IMR-90 (cell line): ENCODE measurements at regions not wholly inside any gene's neighbourhood (a gene's known extent, or its start where the extent isn't known, plus 50 kb on each side); places are given as distances from the start of the nearest gene placed in this dataset.
"Not testable (repeated sequence)": the region's sequence is repeated elsewhere in the genome, so short reads cannot be mapped to it uniquely, and the experiment has no call there.

Experiments
- ATAC-seq: fragments of 200-7000 bp; cut with Tn5 transposase; 2 replicates; pipeline ENCODE4 v1.9.1; 2020; ENCODE audit warnings: low read depth, mild to moderate bottlenecking, moderate library complexity
- BruUV-seq: library from RNA; stranded (reverse); fragments of 400-500 nt; replicated peaks from 2 replicates; lab custom pipeline; 2021; lab: Mats Ljungman, UMichigan
- CTCF ChIA-PET: fragments of 300-600 bp; formaldehyde crosslinking; extraction: SDS; loops from one replicate; lab custom pipeline; 2021; ENCODE audit warnings: antibody characterized with exemption; lab: Yijun Ruan, JAX
- POLR2A ChIA-PET: fragments of 300-600 bp; sonication (Branson Sonifier 250); formaldehyde crosslinking; loops from one replicate; lab custom pipeline; 2022; ENCODE audit warnings: antibody characterized with exemption; ENCODE audit not compliant: unreplicated experiment; lab: Charles Lee
- DNase-seq: peaks from one replicate; pipeline ENCODE4 v3.0.0; 2013
- H2AFZ ChIP-seq: replicated peaks from 2 replicates; pipeline ENCODE3; 2013; ENCODE audit warnings: low read length, mild to moderate bottlenecking; ENCODE audit not compliant: poor library complexity
- H2AK5ac ChIP-seq: 2 replicates; pipeline ENCODE4 v1.6.1; 2013; ENCODE audit warnings: low read depth, low read length, inconsistent platforms
- H2AK9ac ChIP-seq: replicated peaks from 2 replicates; pipeline ENCODE3; 2013; ENCODE audit warnings: mild to moderate bottlenecking, low read depth, low read length, moderate library complexity; ENCODE audit not compliant: poor library complexity
- H2BK120ac ChIP-seq: 2 replicates; pipeline ENCODE4 v1.6.1; 2013; ENCODE audit warnings: low read depth, low read length, inconsistent platforms
- H2BK15ac ChIP-seq: 3 replicates; pipeline ENCODE4 v1.6.1; 2013; ENCODE audit warnings: low read depth, low read length, inconsistent platforms
- H2BK20ac ChIP-seq: 2 replicates; pipeline ENCODE4 v1.6.1; 2013; ENCODE audit warnings: low read depth, mild to moderate bottlenecking, inconsistent platforms, low read length, moderate library complexity
- H2BK5ac ChIP-seq: 2 replicates; pipeline ENCODE4 v1.6.1; 2013; ENCODE audit warnings: mild to moderate bottlenecking, low read depth, low read length, inconsistent platforms; ENCODE audit not compliant: poor library complexity, severe bottlenecking
- H3K14ac ChIP-seq: replicated peaks from 2 replicates; pipeline ENCODE4 v1.6.1; 2013; ENCODE audit warnings: low read depth, low read length, inconsistent platforms
- H3K18ac ChIP-seq: 2 replicates; pipeline ENCODE4 v1.6.1; 2013; ENCODE audit warnings: low read depth, low read length, control low read depth
- H3K23ac ChIP-seq: 2 replicates; pipeline ENCODE4 v1.6.1; 2013; ENCODE audit warnings: low read depth, low read length, inconsistent platforms
- H3K27ac ChIP-seq: 2 replicates; pipeline ENCODE4 v1.5.1; 2013; ENCODE audit warnings: mild to moderate bottlenecking, control low read depth, low read length; ENCODE audit not compliant: insufficient read depth
- H3K27me3 ChIP-seq: 2 replicates; pipeline ENCODE4 v1.6.1; 2013; ENCODE audit warnings: low read length; ENCODE audit not compliant: control insufficient read depth, insufficient read depth
- H3K36me3 ChIP-seq: 2 replicates; pipeline ENCODE4 v1.6.1; 2013; ENCODE audit warnings: low read length, mixed read lengths; ENCODE audit not compliant: control insufficient read depth, insufficient read depth
- H3K4ac ChIP-seq: 2 replicates; pipeline ENCODE4 v1.6.1; 2013; ENCODE audit warnings: low read depth, low read length, inconsistent platforms
- H3K4me1 ChIP-seq: 2 replicates; pipeline ENCODE4 v1.6.1; 2013; ENCODE audit warnings: low read length, mixed read lengths; ENCODE audit not compliant: control insufficient read depth, insufficient read depth
- H3K4me2 ChIP-seq: 2 replicates; pipeline ENCODE4 v1.6.1; 2013; ENCODE audit warnings: low read depth, mild to moderate bottlenecking, control low read depth, low read length, moderate library complexity
- H3K4me3 ChIP-seq: 2 replicates; pipeline ENCODE4 v1.5.1; 2013; ENCODE audit warnings: low read depth, mild to moderate bottlenecking, control low read depth, low read length, moderate library complexity; ENCODE audit not compliant: insufficient read depth
- H3K56ac ChIP-seq: 2 replicates; pipeline ENCODE4 v1.6.1; 2013; ENCODE audit warnings: low read length, inconsistent platforms; ENCODE audit not compliant: insufficient read depth; ENCODE audit errors: extremely low read depth
- H3K79me1 ChIP-seq, 2 experiments: 2 replicates each; pipeline ENCODE4 v1.6.1; 2013; ENCODE audit warnings: low read length in 2 of 2, inconsistent platforms in 1 of 2, low read depth in 1 of 2
- H3K9ac ChIP-seq: 2 replicates; pipeline ENCODE4 v1.6.1; 2013; ENCODE audit warnings: low read depth, low read length, control low read depth
- H3K9me1 ChIP-seq: 2 replicates; pipeline ENCODE4 v1.6.1; 2013; ENCODE audit warnings: low read length, inconsistent platforms; ENCODE audit not compliant: insufficient read depth
- H3K9me3 ChIP-seq: 2 replicates; pipeline ENCODE4 v1.6.1; 2013; ENCODE audit warnings: low read length; ENCODE audit not compliant: control insufficient read depth, insufficient read depth
- H4K20me1 ChIP-seq: 2 replicates; pipeline ENCODE4 v1.6.1; 2013; ENCODE audit warnings: low read length, inconsistent platforms; ENCODE audit not compliant: insufficient read depth
- H4K5ac ChIP-seq: 2 replicates; pipeline ENCODE4 v1.6.1; 2013; ENCODE audit warnings: mild to moderate bottlenecking, low read depth, low read length, control low read depth
- H4K8ac ChIP-seq, 2 experiments: 2 replicates each; pipeline ENCODE4 v1.6.1; 2013; ENCODE audit warnings: low read depth in 2 of 2, low read length in 2 of 2, control low read depth in 1 of 2, inconsistent platforms in 1 of 2
- H4K91ac ChIP-seq: 2 replicates; pipeline ENCODE4 v1.6.1; 2013; ENCODE audit warnings: low read depth, low read length, inconsistent platforms; ENCODE audit not compliant: insufficient read depth
- WGBS, 2 experiments: methylation state at CpG; one replicate each; pipeline versions ENCODE4 v1.1.5 to v1.1.7; 2013; ENCODE audit warnings: missing lambda C conversion rate in 2 of 2; ENCODE audit not compliant: insufficient read length in 1 of 2; ENCODE audit errors: extremely low coverage in 2 of 2; 5-methylcytosine and 5-hydroxymethylcytosine counted together
- dilution Hi-C: fragments of 300-500 bp; cut with HindIII; formaldehyde crosslinking; loops from one replicate; pipeline ENCODE4 v1.14.3; 2018; ENCODE audit warnings: low sequenced_read_pairs; ENCODE audit not compliant: unreplicated experiment
- in situ Hi-C: fragments of 300-500 bp; cut with MboI; formaldehyde crosslinking; loops from 3 replicates; pipeline ENCODE4 v1.14.3; 2019; ENCODE audit warnings: low sequenced_read_pairs, inconsistent platforms, mixed read lengths
- intact Hi-C: fragments of 100-400 bp; cut with micrococcal nuclease; formaldehyde crosslinking; loops from 2 replicates; pipeline ENCODE4 v1.10.0; 2022
- TF ChIP-seq, protein P1 (sequence below): conservative IDR thresholded peaks from 2 replicates; pipeline ENCODE4 v1.5.1; 2012; ENCODE audit warnings: mild to moderate bottlenecking, low read depth, low read length, improper control_type of control experiment

DNA sequence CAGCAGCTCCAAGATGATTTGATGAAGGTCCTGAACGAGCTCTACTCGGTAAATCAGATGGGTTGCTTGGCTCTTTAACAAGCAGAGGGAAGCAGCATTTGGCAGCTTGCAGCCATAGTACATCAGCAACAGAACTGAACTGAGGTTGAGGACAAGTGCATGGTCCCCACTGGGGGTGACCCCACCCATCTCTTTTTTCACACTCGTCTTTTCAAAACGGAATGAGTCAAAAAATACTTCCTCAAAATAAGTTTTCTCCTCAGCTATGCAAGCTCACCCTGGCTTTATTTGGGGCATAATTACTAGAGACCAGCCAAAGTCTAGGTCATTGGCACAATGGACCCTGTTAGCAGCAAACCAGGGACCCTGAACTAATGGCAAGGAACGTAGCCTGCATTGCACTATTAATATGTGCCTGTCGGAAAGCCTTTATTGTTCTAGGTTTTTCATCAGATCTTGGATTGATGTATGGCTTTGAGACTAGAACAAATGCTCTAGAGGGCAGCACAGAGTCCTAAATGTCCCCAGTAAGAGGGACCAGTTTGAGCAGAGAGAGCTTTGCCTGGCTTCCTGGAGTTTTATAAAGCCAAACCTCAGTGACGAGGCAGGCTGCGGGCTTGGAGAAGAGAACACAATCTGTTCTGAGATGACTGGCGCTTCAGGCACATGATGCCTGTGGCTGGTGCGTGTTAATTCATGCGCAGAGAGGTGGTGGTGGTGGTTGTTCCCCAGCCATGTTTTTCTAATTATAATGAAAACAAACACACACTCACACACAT, 86.1 kb upstream of the IKBKE start:
- peak; percentile 16 for DNase-seq
- in situ Hi-C loops, H3K9me3 ChIP-seq, dilution Hi-C loops, H4K8ac ChIP-seq, H3K36me3 ChIP-seq, H2BK120ac ChIP-seq, H3K4me1 ChIP-seq, H3K4ac ChIP-seq, H3K23ac ChIP-seq, H3K56ac ChIP-seq, intact Hi-C loops, H3K27me3 ChIP-seq, H2AK9ac ChIP-seq, H2AK5ac ChIP-seq, H3K27ac ChIP-seq, H4K5ac ChIP-seq, H2BK5ac ChIP-seq, BruUV-seq, H3K4me3 ChIP-seq, ATAC-seq, H2AFZ ChIP-seq, H4K91ac ChIP-seq, CTCF ChIA-PET, H2BK20ac ChIP-seq, H3K18ac ChIP-seq, H3K9ac ChIP-seq, H3K79me1 ChIP-seq, POLR2A ChIA-PET, H3K14ac ChIP-seq, H3K9me1 ChIP-seq, H3K4me2 ChIP-seq, H2BK15ac ChIP-seq, H4K20me1 ChIP-seq: not testable (repeated sequence)
- TF ChIP-seq, protein P1, sequence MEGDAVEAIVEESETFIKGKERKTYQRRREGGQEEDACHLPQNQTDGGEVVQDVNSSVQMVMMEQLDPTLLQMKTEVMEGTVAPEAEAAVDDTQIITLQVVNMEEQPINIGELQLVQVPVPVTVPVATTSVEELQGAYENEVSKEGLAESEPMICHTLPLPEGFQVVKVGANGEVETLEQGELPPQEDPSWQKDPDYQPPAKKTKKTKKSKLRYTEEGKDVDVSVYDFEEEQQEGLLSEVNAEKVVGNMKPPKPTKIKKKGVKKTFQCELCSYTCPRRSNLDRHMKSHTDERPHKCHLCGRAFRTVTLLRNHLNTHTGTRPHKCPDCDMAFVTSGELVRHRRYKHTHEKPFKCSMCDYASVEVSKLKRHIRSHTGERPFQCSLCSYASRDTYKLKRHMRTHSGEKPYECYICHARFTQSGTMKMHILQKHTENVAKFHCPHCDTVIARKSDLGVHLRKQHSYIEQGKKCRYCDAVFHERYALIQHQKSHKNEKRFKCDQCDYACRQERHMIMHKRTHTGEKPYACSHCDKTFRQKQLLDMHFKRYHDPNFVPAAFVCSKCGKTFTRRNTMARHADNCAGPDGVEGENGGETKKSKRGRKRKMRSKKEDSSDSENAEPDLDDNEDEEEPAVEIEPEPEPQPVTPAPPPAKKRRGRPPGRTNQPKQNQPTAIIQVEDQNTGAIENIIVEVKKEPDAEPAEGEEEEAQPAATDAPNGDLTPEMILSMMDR = peak; percentile 15; the same call in 1 of the 2 replicates
- no CpG with 5 or more reads among the region's 11 CpGs for WGBS, 2 experiments

DNA sequence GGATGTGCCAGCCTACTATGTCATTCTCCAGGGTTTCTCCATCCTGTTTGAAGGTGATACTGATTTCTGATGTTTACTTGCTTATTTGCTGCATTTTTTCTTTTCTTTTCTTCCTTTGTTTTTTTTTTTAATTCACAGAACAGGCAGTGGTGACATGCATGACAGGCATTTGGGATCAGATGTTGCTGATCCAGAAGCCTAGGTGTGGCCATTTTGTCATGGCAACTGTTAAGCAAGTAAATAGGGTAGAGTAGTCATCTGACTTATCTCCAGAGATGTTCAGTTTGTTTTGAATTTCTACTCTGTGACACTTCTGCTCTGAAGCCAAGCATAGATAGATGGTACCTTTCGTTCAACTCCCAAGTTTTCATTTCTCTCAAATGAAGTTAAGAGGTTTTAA, 85.4 kb upstream of the IKBKE start:
- H3K23ac ChIP-seq, H3K79me1 ChIP-seq, H2BK120ac ChIP-seq, H3K18ac ChIP-seq, H3K4ac ChIP-seq, H3K27me3 ChIP-seq, H3K4me3 ChIP-seq, H3K4me1 ChIP-seq, H2BK15ac ChIP-seq, BruUV-seq, H4K8ac ChIP-seq, dilution Hi-C loops, POLR2A ChIA-PET, H2BK20ac ChIP-seq, H3K4me2 ChIP-seq, H3K14ac ChIP-seq, H4K5ac ChIP-seq, in situ Hi-C loops, H3K9ac ChIP-seq, H2AK9ac ChIP-seq, ATAC-seq, CTCF ChIA-PET, H2BK5ac ChIP-seq, H3K56ac ChIP-seq, H2AK5ac ChIP-seq, H3K9me1 ChIP-seq, H3K9me3 ChIP-seq, H3K27ac ChIP-seq, intact Hi-C loops, H4K20me1 ChIP-seq, H3K36me3 ChIP-seq, H4K91ac ChIP-seq, DNase-seq, H2AFZ ChIP-seq: not testable (repeated sequence)
- whole genome bisulfite sequencing, 2 experiments = no CpG with 5 or more reads among the region's 1 CpG
